HL-60 (cell line): ENCODE measurements at regions not wholly inside any gene's neighbourhood (a gene's known extent, or its start where the extent isn't known, plus 50 kb on each side); places are given as distances from the start of the nearest gene placed in this dataset.
"Not testable (repeated sequence)": the region's sequence is repeated elsewhere in the genome, so short reads cannot be mapped to it uniquely, and the experiment has no call there.

ENCODE experiments used
- DNase-seq, 2 experiments: peaks; one replicate each; pipeline ENCODE4 v3.0.0-alpha.2; 2010 to 2020; ENCODE audit warnings: low read depth in 1 of 2, low spot score in 1 of 2
- H3K27ac ChIP-seq: fragments of 250-450 bp; sonication (Bioruptor Pico); replicated peaks from 2 replicates; pipeline ENCODE4 v1.5.1; 2020; ENCODE audit warnings: mild to moderate bottlenecking, moderate library complexity
- H3K27me3 ChIP-seq: fragments of 250-450 bp; sonication (Bioruptor Pico); 2 replicates; pipeline ENCODE4 v1.5.1; 2021; ENCODE audit warnings: mild to moderate bottlenecking, moderate library complexity; ENCODE audit not compliant: insufficient read depth, poor library complexity, severe bottlenecking
- H3K4me3 ChIP-seq: replicated peaks from 2 replicates; pipeline ENCODE4 v1.5.1; 2011; ENCODE audit warnings: mild to moderate bottlenecking, control low read depth, low read length; ENCODE audit not compliant: insufficient read depth
- GABPA ChIP-seq: IDR thresholded peaks from 2 replicates; pipeline ENCODE4 v1.6.1; 2012; ENCODE audit warnings: low read depth
- POLR2AphosphoS5 ChIP-seq: IDR thresholded peaks from 2 replicates; pipeline ENCODE4 v1.6.1; 2012; ENCODE audit warnings: low read depth
- SPI1 ChIP-seq: IDR thresholded peaks from 2 replicates; pipeline ENCODE4 v1.6.1; 2012; ENCODE audit warnings: low read depth, mild to moderate bottlenecking, borderline replicate concordance
- TF ChIP-seq, protein P1 (sequence below): IDR thresholded peaks from one replicate; pipeline ENCODE4 v1.5.1; 2011; ENCODE audit warnings: low read length, control low read depth, inconsistent platforms; ENCODE audit not compliant: insufficient read depth
- TF ChIP-seq, protein P2 (sequence below): IDR thresholded peaks from 2 replicates; pipeline ENCODE4 v1.6.1; 2012; ENCODE audit warnings: low read depth; ENCODE audit not compliant: insufficient replicate concordance

DNA sequence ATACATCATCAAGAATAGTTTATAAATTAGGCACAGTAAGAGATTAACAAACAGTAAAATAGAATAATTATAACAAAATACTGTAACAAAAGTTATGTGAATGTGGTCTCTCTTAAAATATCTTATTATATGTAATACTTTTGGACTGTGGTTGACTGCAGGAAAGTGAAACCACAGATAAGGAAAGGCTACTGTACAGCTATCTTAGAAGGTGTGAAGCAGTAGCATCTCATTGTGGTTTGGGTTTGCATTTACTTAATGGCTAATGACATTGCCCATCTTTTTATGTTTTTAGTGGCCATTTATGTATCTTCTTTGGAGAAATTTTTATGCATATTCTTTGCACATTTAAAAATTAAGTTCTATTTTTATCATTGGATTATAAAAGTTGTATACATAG, 296.4 kb upstream of the MAGI2 start:
- TF ChIP-seq SPI1: no peak
- no peak for TF ChIP-seq POLR2AphosphoS5
- TF ChIP-seq, protein P1, sequence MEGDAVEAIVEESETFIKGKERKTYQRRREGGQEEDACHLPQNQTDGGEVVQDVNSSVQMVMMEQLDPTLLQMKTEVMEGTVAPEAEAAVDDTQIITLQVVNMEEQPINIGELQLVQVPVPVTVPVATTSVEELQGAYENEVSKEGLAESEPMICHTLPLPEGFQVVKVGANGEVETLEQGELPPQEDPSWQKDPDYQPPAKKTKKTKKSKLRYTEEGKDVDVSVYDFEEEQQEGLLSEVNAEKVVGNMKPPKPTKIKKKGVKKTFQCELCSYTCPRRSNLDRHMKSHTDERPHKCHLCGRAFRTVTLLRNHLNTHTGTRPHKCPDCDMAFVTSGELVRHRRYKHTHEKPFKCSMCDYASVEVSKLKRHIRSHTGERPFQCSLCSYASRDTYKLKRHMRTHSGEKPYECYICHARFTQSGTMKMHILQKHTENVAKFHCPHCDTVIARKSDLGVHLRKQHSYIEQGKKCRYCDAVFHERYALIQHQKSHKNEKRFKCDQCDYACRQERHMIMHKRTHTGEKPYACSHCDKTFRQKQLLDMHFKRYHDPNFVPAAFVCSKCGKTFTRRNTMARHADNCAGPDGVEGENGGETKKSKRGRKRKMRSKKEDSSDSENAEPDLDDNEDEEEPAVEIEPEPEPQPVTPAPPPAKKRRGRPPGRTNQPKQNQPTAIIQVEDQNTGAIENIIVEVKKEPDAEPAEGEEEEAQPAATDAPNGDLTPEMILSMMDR: no peak
- TF ChIP-seq GABPA: no peak
- TF ChIP-seq, protein P2, sequence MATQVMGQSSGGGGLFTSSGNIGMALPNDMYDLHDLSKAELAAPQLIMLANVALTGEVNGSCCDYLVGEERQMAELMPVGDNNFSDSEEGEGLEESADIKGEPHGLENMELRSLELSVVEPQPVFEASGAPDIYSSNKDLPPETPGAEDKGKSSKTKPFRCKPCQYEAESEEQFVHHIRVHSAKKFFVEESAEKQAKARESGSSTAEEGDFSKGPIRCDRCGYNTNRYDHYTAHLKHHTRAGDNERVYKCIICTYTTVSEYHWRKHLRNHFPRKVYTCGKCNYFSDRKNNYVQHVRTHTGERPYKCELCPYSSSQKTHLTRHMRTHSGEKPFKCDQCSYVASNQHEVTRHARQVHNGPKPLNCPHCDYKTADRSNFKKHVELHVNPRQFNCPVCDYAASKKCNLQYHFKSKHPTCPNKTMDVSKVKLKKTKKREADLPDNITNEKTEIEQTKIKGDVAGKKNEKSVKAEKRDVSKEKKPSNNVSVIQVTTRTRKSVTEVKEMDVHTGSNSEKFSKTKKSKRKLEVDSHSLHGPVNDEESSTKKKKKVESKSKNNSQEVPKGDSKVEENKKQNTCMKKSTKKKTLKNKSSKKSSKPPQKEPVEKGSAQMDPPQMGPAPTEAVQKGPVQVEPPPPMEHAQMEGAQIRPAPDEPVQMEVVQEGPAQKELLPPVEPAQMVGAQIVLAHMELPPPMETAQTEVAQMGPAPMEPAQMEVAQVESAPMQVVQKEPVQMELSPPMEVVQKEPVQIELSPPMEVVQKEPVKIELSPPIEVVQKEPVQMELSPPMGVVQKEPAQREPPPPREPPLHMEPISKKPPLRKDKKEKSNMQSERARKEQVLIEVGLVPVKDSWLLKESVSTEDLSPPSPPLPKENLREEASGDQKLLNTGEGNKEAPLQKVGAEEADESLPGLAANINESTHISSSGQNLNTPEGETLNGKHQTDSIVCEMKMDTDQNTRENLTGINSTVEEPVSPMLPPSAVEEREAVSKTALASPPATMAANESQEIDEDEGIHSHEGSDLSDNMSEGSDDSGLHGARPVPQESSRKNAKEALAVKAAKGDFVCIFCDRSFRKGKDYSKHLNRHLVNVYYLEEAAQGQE: no peak
- no peak for DNase-seq
- H3K27ac ChIP-seq: no peak overlapping the region
- H3K27me3 ChIP-seq: no peaks in the 10 kb centered on the region
- H3K4me3 ChIP-seq: no peak overlapping the region

DNA sequence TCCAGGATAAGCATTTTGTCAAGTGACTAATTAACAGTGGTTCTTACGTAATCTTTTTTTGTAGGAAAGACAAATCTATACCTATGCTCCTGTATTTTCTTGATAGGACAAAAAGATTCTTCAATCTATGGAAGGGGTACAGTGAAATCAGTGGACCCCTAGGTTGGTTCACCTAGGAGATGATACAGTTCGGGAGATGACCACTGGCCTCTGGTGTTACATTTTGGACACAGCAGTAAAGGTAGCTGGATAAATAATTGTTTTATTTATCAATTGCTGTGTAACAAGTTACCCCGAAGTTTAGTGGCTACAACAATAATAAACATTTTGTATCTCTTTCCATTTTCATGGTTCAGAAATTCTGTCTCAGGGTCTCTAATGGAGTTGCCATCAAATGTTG, 288.2 kb upstream of the MAGI2 start:
- DNase-seq: no peak
- Histone ChIP-seq H3K27ac (no peak overlapping the region), H3K27me3 (no peaks in the 10 kb centered on the region), H3K4me3 (no peak overlapping the region)
- no peak for TF ChIP-seq POLR2AphosphoS5
- TF ChIP-seq, protein P2: no peak

DNA sequence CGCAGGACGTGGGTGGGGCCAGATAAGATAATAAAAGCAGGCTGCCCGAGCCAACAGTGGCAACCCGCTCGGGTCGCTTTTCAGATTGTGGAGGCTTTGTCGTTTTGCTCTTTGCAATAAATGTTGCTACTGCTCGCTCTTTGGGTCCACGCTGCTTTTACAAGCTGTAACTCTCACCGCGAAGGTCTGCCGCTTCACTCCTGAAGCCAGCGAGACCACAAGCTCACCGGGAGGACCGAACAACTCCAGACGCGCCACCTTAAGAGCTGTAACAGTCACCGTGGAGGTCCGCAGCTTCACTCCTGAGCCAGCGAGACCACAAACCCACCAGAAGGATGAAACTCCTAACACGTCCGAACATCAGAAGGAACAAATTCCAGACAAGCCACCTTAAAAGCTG, 286.6 kb upstream of the MAGI2 start:
- Histone ChIP-seq H3K27ac (no peak overlapping the region), H3K4me3 (no peak overlapping the region), H3K27me3 (no peaks in the 10 kb centered on the region)
- TF ChIP-seq, protein P2: no peak
- no peak for TF ChIP-seq POLR2AphosphoS5
- TF ChIP-seq, protein P1: no peak
- TF ChIP-seq GABPA: no peak
- no peak for TF ChIP-seq SPI1
- DNase-seq: no peak

DNA sequence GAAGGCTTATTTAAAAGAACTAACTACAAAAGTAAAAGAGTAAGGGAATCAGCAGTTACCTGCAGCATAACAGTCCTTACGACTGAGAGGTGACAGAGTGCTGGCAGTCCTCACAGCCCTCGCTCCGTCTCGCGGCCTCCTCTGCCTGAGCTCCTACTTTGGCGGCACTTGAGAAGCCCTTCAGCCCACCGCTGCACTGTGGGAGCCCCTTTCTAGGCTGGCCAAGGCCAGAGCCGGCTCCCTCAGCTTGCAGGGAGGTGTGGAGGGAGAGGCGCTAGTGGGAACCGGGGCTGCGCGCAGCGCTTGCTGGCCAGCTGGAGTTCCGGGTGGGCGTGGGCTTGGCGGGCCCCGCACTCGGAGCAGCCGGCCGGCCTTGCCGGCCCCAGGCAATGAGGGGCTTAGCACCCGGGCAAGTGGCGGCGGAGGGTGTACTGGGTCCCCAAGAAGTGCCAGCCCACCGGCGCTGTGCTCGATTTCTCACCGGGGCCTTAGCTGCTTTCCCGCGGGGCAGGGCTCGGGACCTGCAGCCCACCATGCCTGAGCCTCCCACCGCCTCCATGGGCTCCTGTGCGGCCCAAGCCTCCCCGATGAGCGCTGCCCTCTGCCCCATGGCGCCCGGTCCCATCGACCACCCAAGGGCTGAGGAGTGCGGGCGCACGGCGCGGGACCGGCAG, 285.7 kb upstream of the MAGI2 start:
- not testable (repeated sequence) for H3K4me3 ChIP-seq, DNase-seq, H3K27ac ChIP-seq, H3K27me3 ChIP-seq
